Cardiac fibroblast (primary cell): ENCODE measurements at regions not wholly inside any gene's neighbourhood (a gene's known extent, or its start where the extent isn't known, plus 50 kb on each side); places are given as distances from the start of the nearest gene placed in this dataset.

Experiments
- DNase-seq, 2 donors: peaks; one replicate each; pipeline versions ENCODE4 v3.0.0 to v3.0.0-alpha.2; 2010; ENCODE audit warnings: low read depth in 2 of 2
- H3K4me3 ChIP-seq, 2 donors: replicated peaks in 1 of 2; 1 replicate in 1 of 2; 2 replicates in 1 of 2; pipeline ENCODE4 v1.5.1; 2011; ENCODE audit warnings: low read depth in 2 of 2, low read length in 2 of 2, mild to moderate bottlenecking in 2 of 2, moderate library complexity in 1 of 2
- CTCF ChIP-seq: IDR thresholded peaks from one replicate; pipeline ENCODE4 v1.5.1; 2011; ENCODE audit warnings: low read depth, mild to moderate bottlenecking, low read length, inconsistent platforms

- H3K4me3 ChIP-seq = no peak overlapping the region
- TF ChIP-seq CTCF = no peak
- no peak for DNase-seq
Measured at GRCh38 chr22:33111491-33111890, 53.3 kb upstream of the SYN3 start.

- DNase-seq = no peak
- TF ChIP-seq CTCF = no peak
- H3K4me3 ChIP-seq = no peak overlapping the region
Measured at GRCh38 chr22:33110562-33111163, 52.5 kb upstream of the SYN3 start.

GRCh38 chr22:33109514-33110430 is 51.6 kb upstream of the SYN3 start:
- H3K4me3 ChIP-seq = no peak overlapping the region
- DNase-seq = no peak
- no peak for TF ChIP-seq CTCF

GRCh38 chr22:33108037-33108436 is 49.9 kb upstream of the SYN3 start:
- H3K4me3 ChIP-seq = no peak overlapping the region
- DNase-seq = no peak
- TF ChIP-seq CTCF = no peak
